GM18873 (cell line): ENCODE measurements at regions not wholly inside any gene's neighbourhood (a gene's known extent, or its start where the extent isn't known, plus 50 kb on each side); places are given as distances from the start of the nearest gene placed in this dataset.

Experiments used
- ATAC-seq: cut with Tn5 transposase; IDR thresholded peaks from one replicate; pipeline ENCODE4 v1.9.1; 2021; ENCODE audit warnings: mild to moderate bottlenecking, moderate library complexity, moderate number of reproducible peaks; ENCODE audit not compliant: unreplicated experiment, low FRiP score

GRCh38 chr6:51502996-51503395, 584.4 kb downstream of the PKHD1 start:
- no peak for ATAC-seq

GRCh38 chr6:51505434-51505833, 582.0 kb downstream of the PKHD1 start:
- no peak for ATAC-seq

- no peak for ATAC-seq
Measured at GRCh38 chr6:51509597-51509996, 577.8 kb downstream of the PKHD1 start.

GRCh38 chr6:51511081-51511480, 576.3 kb downstream of the PKHD1 start:
- no peak for ATAC-seq

GRCh38 chr6:51513891-51514747, 573.3 kb downstream of the PKHD1 start:
- no peak for ATAC-seq

GRCh38 chr6:51514748-51515402, 572.5 kb downstream of the PKHD1 start:
- no peak for ATAC-seq

- ATAC-seq, result no peak
Measured at GRCh38 chr6:51526049-51526448, 561.4 kb downstream of the PKHD1 start.

GRCh38 chr6:51526922-51527321, 560.5 kb downstream of the PKHD1 start:
- ATAC-seq, result no peak

- ATAC-seq, result no peak
Measured at GRCh38 chr6:51528556-51528955, 558.9 kb downstream of the PKHD1 start.

GRCh38 chr6:51529240-51529639, 558.2 kb downstream of the PKHD1 start:
- ATAC-seq, result no peak

GRCh38 chr6:51531623-51532022, 555.8 kb downstream of the PKHD1 start:
- no peak for ATAC-seq

GRCh38 chr6:51533962-51534361, 553.5 kb downstream of the PKHD1 start:
- ATAC-seq, result no peak

GRCh38 chr6:51535327-51535726, 552.1 kb downstream of the PKHD1 start:
- no peak for ATAC-seq

- ATAC-seq, result no peak
Measured at GRCh38 chr6:51536728-51537127, 550.7 kb downstream of the PKHD1 start.

GRCh38 chr6:51541847-51542246, 545.6 kb downstream of the PKHD1 start:
- no peak for ATAC-seq

GRCh38 chr6:51542475-51542874, 544.9 kb downstream of the PKHD1 start:
- ATAC-seq, result no peak

GRCh38 chr6:51550243-51550642, 537.2 kb downstream of the PKHD1 start:
- ATAC-seq, result no peak

GRCh38 chr6:51552435-51552834, 535.0 kb downstream of the PKHD1 start:
- ATAC-seq, result no peak

GRCh38 chr6:51553246-51554015, 534.0 kb downstream of the PKHD1 start:
- no peak for ATAC-seq

- ATAC-seq, result no peak
Measured at GRCh38 chr6:51554029-51554428, 533.4 kb downstream of the PKHD1 start.

GRCh38 chr6:51559059-51559458, 528.4 kb downstream of the PKHD1 start:
- ATAC-seq, result no peak
